Epidermal melanocyte (primary cell): ENCODE measurements at regions not wholly inside any gene's neighbourhood (a gene's known extent, or its start where the extent isn't known, plus 50 kb on each side); places are given as distances from the start of the nearest gene placed in this dataset.

Experiments used
- DNase-seq: peaks from one replicate; pipeline ENCODE4 v3.0.0; 2011; ENCODE audit warnings: low spot score; ENCODE audit not compliant: insufficient read length

- DNase-seq: no peak
Observed at GRCh38 chr6:8549074-8549790, 113.9 kb upstream of the SLC35B3 start.

GRCh38 chr6:8546496-8546895 is 111.2 kb upstream of the SLC35B3 start:
- DNase-seq: no peak

- DNase-seq: no peak
Observed at GRCh38 chr6:8545336-8545735, 110.0 kb upstream of the SLC35B3 start.

- DNase-seq: no peak
Observed at GRCh38 chr6:8543714-8544113, 108.4 kb upstream of the SLC35B3 start.

- DNase-seq: peak; percentile 59
Observed at GRCh38 chr6:8539453-8539852, 104.1 kb upstream of the SLC35B3 start.

- DNase-seq: no peak
Observed at GRCh38 chr6:8536122-8536521, 100.8 kb upstream of the SLC35B3 start.

GRCh38 chr6:8535519-8535918 is 100.2 kb upstream of the SLC35B3 start:
- no peak for DNase-seq

- no peak for DNase-seq
Observed at GRCh38 chr6:8530785-8531435, 95.6 kb upstream of the SLC35B3 start.

GRCh38 chr6:8529250-8529649 is 93.9 kb upstream of the SLC35B3 start:
- no peak for DNase-seq

- DNase-seq: no peak
Observed at GRCh38 chr6:8527818-8528217, 92.5 kb upstream of the SLC35B3 start.

- no peak for DNase-seq
Observed at GRCh38 chr6:8526624-8527023, 91.3 kb upstream of the SLC35B3 start.

- no peak for DNase-seq
Observed at GRCh38 chr6:8525370-8525769, 90.0 kb upstream of the SLC35B3 start.

GRCh38 chr6:8513174-8513573 is 77.8 kb upstream of the SLC35B3 start:
- no peak for DNase-seq

- no peak for DNase-seq
Observed at GRCh38 chr6:8507286-8507685, 71.9 kb upstream of the SLC35B3 start.

- no peak for DNase-seq
Observed at GRCh38 chr6:8506126-8506525, 70.8 kb upstream of the SLC35B3 start.

GRCh38 chr6:8499540-8499939 is 64.2 kb upstream of the SLC35B3 start:
- DNase-seq: no peak

GRCh38 chr6:8494730-8495129 is 59.4 kb upstream of the SLC35B3 start:
- no peak for DNase-seq

GRCh38 chr6:8492536-8493133 is 57.3 kb upstream of the SLC35B3 start:
- DNase-seq: peak; percentile 18
